ENCODE measurements at regions not wholly inside any gene's neighbourhood (a gene's known extent, or its start where the extent isn't known, plus 50 kb on each side); places are given as distances from the start of the nearest gene placed in this dataset.

- DNase-seq: no peak
These were observed 51.3 kb downstream of the TET3 start for GRCh38 chr2:74036010-74036409.

- no peak for DNase-seq
These were observed 51.9 kb downstream of the TET3 start for GRCh38 chr2:74036450-74037195.

- peak; percentile 67 for DNase-seq
These were observed 52.7 kb downstream of the TET3 start for GRCh38 chr2:74037379-74037860.

GRCh38 chr2:74039611-74040010 is 54.9 kb downstream of the TET3 start:
- peak; percentile 36 for DNase-seq

- no peak for DNase-seq
These were observed 56.5 kb downstream of the TET3 start for GRCh38 chr2:74041182-74041581.

- no peak for DNase-seq
These were observed 57.0 kb downstream of the TET3 start for GRCh38 chr2:74041726-74042125.

GRCh38 chr2:74042606-74043005 is 57.9 kb downstream of the TET3 start:
- no peak for DNase-seq

- DNase-seq: no peak
These were observed 58.9 kb downstream of the TET3 start for GRCh38 chr2:74043345-74044329.

GRCh38 chr2:74044999-74045398 is 60.3 kb downstream of the TET3 start:
- DNase-seq: no peak

- DNase-seq: peak; percentile 54
These were observed 60.7 kb downstream of the TET3 start for GRCh38 chr2:74045454-74045853.

- DNase-seq: no peak
These were observed 61.7 kb downstream of the TET3 start for GRCh38 chr2:74046441-74046840.

- no peak for DNase-seq
These were observed 62.4 kb downstream of the TET3 start for GRCh38 chr2:74047152-74047551.

GRCh38 chr2:74048147-74048546 is 63.4 kb downstream of the TET3 start:
- DNase-seq: no peak

- no peak for DNase-seq
These were observed 64.3 kb downstream of the TET3 start for GRCh38 chr2:74048843-74049519.

- no peak for DNase-seq
These were observed 65.4 kb downstream of the TET3 start for GRCh38 chr2:74050151-74050550.

GRCh38 chr2:74051504-74051903 is 66.8 kb downstream of the TET3 start:
- DNase-seq: no peak

- DNase-seq: no peak
These were observed 68.3 kb downstream of the TET3 start for GRCh38 chr2:74052732-74053710.

GRCh38 chr2:74053959-74054715 is 69.4 kb downstream of the TET3 start:
- DNase-seq: no peak

- DNase-seq: no peak
These were observed 74.5 kb downstream of the TET3 start for GRCh38 chr2:74059137-74059775.

- DNase-seq: no peak
These were observed 78.8 kb downstream of the TET3 start for GRCh38 chr2:74063486-74063885.

Data from tongue (tissue), 1 donor.